ENCODE measurements at regions not wholly inside any gene's neighbourhood (a gene's known extent, or its start where the extent isn't known, plus 50 kb on each side); places are given as distances from the start of the nearest gene placed in this dataset.

- TF ChIP-seq CTCF (conservative IDR thresholded peaks at IDR 0.05; ENCODE audit: low read length) (no peak), EZH2phosphoT487 (IDR thresholded peaks at IDR 0.05; ENCODE audit: borderline replicate concordance) (no peak)
These were observed 491.8 kb upstream of the SEMA3A start for GRCh38 chr7:84686373-84686772.

Data from Loucy (cell line).